ENCODE measurements at regions not wholly inside any gene's neighbourhood (a gene's known extent, or its start where the extent isn't known, plus 50 kb on each side); places are given as distances from the start of the nearest gene placed in this dataset.

- no peak for TF ChIP-seq CTCF (IDR thresholded peaks at IDR 0.05)
- Histone ChIP-seq H3K9me3 (no peaks in the 10 kb centered on the region), H3K27ac (no peak overlapping the region), H3K27me3 (no peaks in the 10 kb centered on the region), H3K4me1 (no peaks in the 10 kb centered on the region), H3K4me3 (no peak overlapping the region), H3K36me3 (no peaks in the 10 kb centered on the region)
- intact Hi-C loops (cut with DNase I): no loop called here
- no peak for DNase-seq (ENCODE audit: low spot score in 2 of 2)
Observed at GRCh38 chr4:27721193-27721592, 860.6 kb downstream of the STIM2 start.

GRCh38 chr4:27728892-27729291 lies 868.3 kb downstream of the STIM2 start:
- no peak for DNase-seq (ENCODE audit: low spot score in 2 of 2)
- no peak for TF ChIP-seq CTCF (IDR thresholded peaks at IDR 0.05)
- H3K36me3 ChIP-seq: no peaks in the 10 kb centered on the region
- no peaks in the 10 kb centered on the region for H3K4me1 ChIP-seq
- H3K9me3 ChIP-seq: no peaks in the 10 kb centered on the region
- H3K27ac ChIP-seq: no peak overlapping the region
- H3K4me3 ChIP-seq: no peak overlapping the region
- intact Hi-C loops (cut with DNase I): no loop called here
- H3K27me3 ChIP-seq: no peaks in the 10 kb centered on the region

GRCh38 chr4:27742816-27743215 lies 882.2 kb downstream of the STIM2 start:
- TF ChIP-seq CTCF (IDR thresholded peaks at IDR 0.05): no peak
- H3K9me3 ChIP-seq: no peaks in the 10 kb centered on the region
- H3K4me1 ChIP-seq: no peaks in the 10 kb centered on the region
- no peaks in the 10 kb centered on the region for H3K36me3 ChIP-seq
- H3K27ac ChIP-seq: no peak overlapping the region
- H3K4me3 ChIP-seq: no peak overlapping the region
- intact Hi-C loops (cut with DNase I): no loop called here
- DNase-seq (ENCODE audit: low spot score in 2 of 2): no peak
- H3K27me3 ChIP-seq: no peaks in the 10 kb centered on the region

- no peaks in the 10 kb centered on the region for H3K36me3 ChIP-seq
- TF ChIP-seq CTCF (IDR thresholded peaks at IDR 0.05): no peak
- no peak for DNase-seq (ENCODE audit: low spot score in 2 of 2)
Observed at GRCh38 chr4:27759611-27760575, 899.3 kb downstream of the STIM2 start.

GRCh38 chr4:27763830-27764525 lies 903.3 kb downstream of the STIM2 start:
- TF ChIP-seq CTCF (IDR thresholded peaks at IDR 0.05): no peak
- DNase-seq (ENCODE audit: low spot score in 2 of 2): no peak
- Histone ChIP-seq H3K4me3 (no peak overlapping the region), H3K36me3 (no peaks in the 10 kb centered on the region), H3K4me1 (no peaks in the 10 kb centered on the region), H3K27ac (no peak overlapping the region), H3K9me3 (no peaks in the 10 kb centered on the region), H3K27me3 (no peaks in the 10 kb centered on the region)
- intact Hi-C loops (cut with DNase I): no loop called here

More at GRCh38 chr4:27759611-27760575, 899.3 kb downstream of the STIM2 start:
- Histone ChIP-seq H3K27ac (no peak overlapping the region), H3K4me1 (no peaks in the 10 kb centered on the region), H3K27me3 (no peaks in the 10 kb centered on the region), H3K4me3 (no peak overlapping the region), H3K9me3 (no peaks in the 10 kb centered on the region)
- intact Hi-C loops (cut with DNase I): no loop called here

All from ascending aorta (tissue), 2 donors.